AG09309 (cell line): ENCODE measurements at regions not wholly inside any gene's neighbourhood (a gene's known extent, or its start where the extent isn't known, plus 50 kb on each side); places are given as distances from the start of the nearest gene placed in this dataset.

Experiments
- DNase-seq: peaks from one replicate; pipeline ENCODE4 v3.0.0-alpha.2; 2010; ENCODE audit warnings: low read depth
- H3K4me3 ChIP-seq: 2 replicates; pipeline ENCODE4 v1.5.1; 2011; ENCODE audit warnings: mild to moderate bottlenecking, low read depth, low read length, moderate library complexity; ENCODE audit not compliant: control insufficient read depth
- TF ChIP-seq, protein P1 (sequence below): IDR thresholded peaks from 2 replicates; pipeline ENCODE4 v1.5.1; 2011; ENCODE audit warnings: mild to moderate bottlenecking, low read depth, low read length, inconsistent platforms; ENCODE audit not compliant: insufficient read depth, control insufficient read depth; ENCODE audit errors: missing control alignments

DNA sequence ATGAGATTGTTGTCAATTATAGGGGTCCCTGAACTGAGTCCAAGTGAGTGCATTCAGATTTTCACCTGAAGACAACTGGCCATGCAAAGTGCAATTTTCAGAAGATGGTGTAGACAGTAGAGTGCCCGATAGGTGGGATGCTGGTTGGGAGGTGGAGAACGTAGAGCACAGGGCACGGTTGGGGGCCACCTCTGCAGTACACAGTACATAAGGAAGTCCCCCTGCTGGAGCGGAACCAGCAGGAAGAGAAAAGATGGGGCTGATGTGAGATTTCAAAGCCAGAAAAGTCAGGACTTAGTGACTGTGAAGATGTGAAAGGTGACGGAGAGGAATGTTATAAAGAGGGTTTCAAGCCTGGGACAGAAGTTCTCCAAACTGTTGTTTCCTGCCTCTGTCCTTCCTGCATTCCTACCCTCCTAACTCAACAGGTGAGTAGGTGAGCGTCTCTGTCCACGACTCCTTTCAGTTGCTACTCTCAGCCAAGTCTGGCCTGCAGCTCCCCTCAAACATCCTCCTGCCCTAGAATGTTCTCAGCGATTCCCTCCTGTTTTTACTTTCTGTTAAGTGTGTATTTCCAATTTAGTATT lies 330.8 kb downstream of the PRL start:
- no peak overlapping the region for H3K4me3 ChIP-seq
- no peak for DNase-seq
- TF ChIP-seq, protein P1, sequence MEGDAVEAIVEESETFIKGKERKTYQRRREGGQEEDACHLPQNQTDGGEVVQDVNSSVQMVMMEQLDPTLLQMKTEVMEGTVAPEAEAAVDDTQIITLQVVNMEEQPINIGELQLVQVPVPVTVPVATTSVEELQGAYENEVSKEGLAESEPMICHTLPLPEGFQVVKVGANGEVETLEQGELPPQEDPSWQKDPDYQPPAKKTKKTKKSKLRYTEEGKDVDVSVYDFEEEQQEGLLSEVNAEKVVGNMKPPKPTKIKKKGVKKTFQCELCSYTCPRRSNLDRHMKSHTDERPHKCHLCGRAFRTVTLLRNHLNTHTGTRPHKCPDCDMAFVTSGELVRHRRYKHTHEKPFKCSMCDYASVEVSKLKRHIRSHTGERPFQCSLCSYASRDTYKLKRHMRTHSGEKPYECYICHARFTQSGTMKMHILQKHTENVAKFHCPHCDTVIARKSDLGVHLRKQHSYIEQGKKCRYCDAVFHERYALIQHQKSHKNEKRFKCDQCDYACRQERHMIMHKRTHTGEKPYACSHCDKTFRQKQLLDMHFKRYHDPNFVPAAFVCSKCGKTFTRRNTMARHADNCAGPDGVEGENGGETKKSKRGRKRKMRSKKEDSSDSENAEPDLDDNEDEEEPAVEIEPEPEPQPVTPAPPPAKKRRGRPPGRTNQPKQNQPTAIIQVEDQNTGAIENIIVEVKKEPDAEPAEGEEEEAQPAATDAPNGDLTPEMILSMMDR: no peak

DNA sequence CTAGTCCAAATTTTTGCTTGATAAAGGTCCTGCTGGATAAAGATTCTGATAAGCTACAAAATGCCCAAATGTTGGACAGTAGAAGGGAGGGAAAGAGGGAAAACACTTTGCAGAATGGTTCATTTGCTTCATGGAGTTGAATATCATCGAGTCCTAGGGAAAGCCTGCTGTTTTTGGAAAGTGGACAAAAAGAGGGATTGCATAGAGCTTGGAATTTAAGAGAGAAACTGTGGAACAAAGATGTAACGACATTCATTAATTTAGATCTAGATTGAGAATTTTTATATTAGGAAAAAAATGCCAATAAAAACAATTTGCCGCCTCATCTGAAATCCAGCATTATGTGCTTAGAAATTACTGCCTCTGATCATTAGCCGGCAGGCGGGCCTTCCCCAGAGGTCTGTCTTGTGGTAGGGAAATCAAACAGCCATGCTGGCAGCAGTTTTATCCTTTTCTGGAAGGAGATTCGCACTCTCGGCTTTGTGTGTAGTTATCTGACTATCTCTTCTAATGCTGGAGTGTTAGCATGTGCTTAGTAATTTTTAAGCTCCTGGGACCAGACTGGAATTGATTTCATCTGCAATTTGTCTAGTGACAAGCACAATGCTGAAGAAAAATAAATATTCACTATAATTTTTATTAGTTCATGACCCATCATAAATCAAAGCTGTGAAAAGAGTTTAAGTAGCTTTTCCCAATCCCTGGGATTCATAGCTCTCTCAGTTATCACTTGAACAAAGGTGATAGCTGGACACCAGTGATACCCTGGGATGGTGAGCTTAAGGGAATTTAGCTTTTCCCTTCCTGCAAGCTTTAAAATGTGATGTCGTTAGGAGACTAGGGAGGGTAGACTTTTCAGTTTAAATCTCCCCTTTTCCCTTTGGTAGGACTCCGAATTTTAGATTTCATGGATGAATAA lies 329.5 kb downstream of the PRL start:
- DNase-seq: no peak
- TF ChIP-seq, protein P1: no peak
- no peak overlapping the region for H3K4me3 ChIP-seq

DNA sequence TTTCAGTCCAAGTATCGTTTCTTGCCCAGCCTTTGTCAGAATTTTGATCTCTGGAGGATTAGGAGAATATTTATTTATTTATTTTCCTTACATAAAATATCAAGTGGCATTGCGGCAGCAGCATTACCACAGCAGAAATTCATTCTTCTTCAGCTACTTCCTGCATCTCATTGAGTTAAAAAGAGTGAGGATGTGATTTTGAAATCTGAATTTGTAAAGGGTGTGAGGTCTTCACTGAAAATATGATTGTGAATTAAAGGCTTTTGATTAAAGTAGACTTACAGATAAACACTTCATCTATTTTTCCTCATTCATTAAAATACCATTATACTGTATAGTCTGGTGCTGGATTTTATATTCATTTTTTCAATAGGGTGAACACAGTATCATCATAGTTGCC lies 328.4 kb downstream of the PRL start:
- DNase-seq: no peak
- H3K4me3 ChIP-seq: no peak overlapping the region

DNA sequence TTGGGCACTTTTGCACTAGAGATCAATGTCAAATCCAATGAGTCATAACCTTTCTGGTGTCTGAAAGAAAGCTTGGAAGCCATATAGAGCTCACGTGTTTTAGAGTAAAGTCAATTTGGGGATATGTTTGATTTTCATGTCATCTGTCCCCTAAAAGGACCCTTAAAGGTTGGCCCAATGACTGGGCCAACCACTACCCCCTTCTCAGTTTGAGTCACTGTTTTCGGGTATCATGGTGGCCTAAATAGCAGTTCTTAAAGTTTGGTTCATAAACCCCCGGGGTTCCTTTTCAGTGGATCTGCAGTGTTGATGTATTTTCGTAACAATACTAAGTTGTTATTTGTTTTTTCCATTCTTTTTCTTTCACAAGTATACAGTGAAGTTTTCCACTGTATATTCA lies 327.6 kb downstream of the PRL start:
- no peak for DNase-seq
- TF ChIP-seq, protein P1: no peak
- no peak overlapping the region for H3K4me3 ChIP-seq

More for the DNA sequence above, 328.4 kb downstream of the PRL start:
- TF ChIP-seq, protein P1: no peak

DNA sequence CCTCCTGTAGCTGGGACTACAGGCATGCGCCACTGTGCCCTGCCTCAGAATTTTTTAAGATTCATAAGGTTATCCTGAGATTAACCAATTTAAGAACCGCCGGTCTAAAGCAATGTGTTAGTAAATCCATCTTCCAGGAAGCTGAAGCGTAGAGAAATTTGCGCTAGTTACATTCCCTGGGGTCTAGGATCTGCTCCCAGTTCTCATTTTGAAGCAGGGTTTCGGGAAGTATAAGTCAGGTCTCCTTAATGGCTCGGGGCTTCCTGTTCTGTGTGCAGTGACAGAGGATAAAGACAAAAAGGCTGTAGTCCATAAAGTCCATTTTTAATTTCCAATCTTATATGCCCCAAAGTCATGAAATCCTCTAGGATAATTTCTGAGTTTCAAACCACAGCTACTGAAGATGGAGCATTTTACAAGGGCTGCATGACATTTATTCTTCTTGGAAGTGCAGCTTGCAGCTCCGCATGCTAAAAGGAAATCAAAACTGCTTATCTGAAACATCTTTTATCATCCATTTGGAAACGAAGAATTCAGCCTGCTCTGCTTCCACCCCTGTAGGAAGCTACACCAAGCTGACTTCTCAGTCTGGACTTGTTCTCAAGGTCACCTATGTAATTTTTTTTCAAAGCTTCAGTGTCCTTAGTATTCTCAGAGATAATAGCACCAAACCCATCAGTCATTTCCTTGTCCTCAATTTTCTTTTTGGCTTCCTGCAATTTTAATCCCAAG lies 326.1 kb downstream of the PRL start:
- H3K4me3 ChIP-seq: no peak overlapping the region
- TF ChIP-seq, protein P1: no peak
- DNase-seq: no peak

DNA sequence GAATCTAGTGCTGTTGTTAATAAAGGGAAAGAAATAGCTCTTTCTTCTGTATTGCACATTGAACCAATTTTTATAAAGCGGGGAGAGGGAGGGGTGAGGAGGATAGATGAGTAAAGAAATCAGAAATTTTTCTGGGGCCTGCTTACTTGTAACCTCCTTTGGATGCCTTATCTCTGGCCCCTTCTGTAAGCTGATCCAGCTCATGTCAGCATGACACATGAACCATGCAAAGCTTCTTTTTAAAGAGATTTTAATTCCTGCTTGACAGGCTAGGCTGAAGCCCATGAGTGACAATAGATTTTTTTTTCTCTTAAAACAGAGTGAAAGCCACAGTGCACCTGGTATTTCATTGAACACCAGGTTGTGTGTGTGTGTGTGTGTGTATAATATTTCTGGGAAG lies 325.3 kb downstream of the PRL start:
- no peak overlapping the region for H3K4me3 ChIP-seq
- DNase-seq: no peak
- TF ChIP-seq, protein P1: no peak
